Sigmoid colon (tissue), 3 donors: ENCODE measurements at regions not wholly inside any gene's neighbourhood (a gene's known extent, or its start where the extent isn't known, plus 50 kb on each side); places are given as distances from the start of the nearest gene placed in this dataset.

ENCODE experiments used
- CTCF ChIP-seq, 4 experiments: fragments of 450-650 bp in 3 of 4; fragments of 200-600 bp in 1 of 4; IDR thresholded peaks; one replicate each; pipeline ENCODE4 v1.5.1; 2016 to 2019; ENCODE audit warnings: antibody characterized with exemption in 4 of 4, mild to moderate bottlenecking in 3 of 4, moderate library complexity in 2 of 4
- POLR2A ChIP-seq, 2 donors: fragments of 450-650 bp; IDR thresholded peaks; one replicate each; pipeline ENCODE4 v1.6.1; 2016; ENCODE audit warnings: antibody characterized with exemption in 2 of 2, mild to moderate bottlenecking in 2 of 2, moderate library complexity in 2 of 2

- no peak for TF ChIP-seq POLR2A (IDR thresholded peaks at IDR 0.05)
- no peak for TF ChIP-seq CTCF (IDR thresholded peaks at IDR 0.05)
These were observed 95.8 kb upstream of the EGFL6 start for GRCh38 chrX:13473442-13474163.
